IPS DF 6.9 (cell line): ENCODE measurements at regions not wholly inside any gene's neighbourhood (a gene's known extent, or its start where the extent isn't known, plus 50 kb on each side); places are given as distances from the start of the nearest gene placed in this dataset.

ENCODE experiments used
- DNase-seq: peaks from one replicate; pipeline ENCODE4 v3.0.0-alpha.2; 2013; ENCODE audit warnings: low read depth, low spot score
- H3K27ac ChIP-seq: one replicate; pipeline ENCODE4 v1.5.1; 2013; ENCODE audit warnings: low read length, control low read depth
- H3K27me3 ChIP-seq: 2 replicates; pipeline ENCODE4 v1.6.1; 2013; ENCODE audit warnings: mild to moderate bottlenecking, low read length; ENCODE audit not compliant: control insufficient read depth, insufficient read depth
- H3K36me3 ChIP-seq: 2 replicates; pipeline ENCODE4 v1.6.1; 2013; ENCODE audit warnings: low read length; ENCODE audit not compliant: control insufficient read depth, insufficient read depth
- H3K4me1 ChIP-seq: 2 replicates; pipeline ENCODE4 v1.6.1; 2013; ENCODE audit warnings: low read length; ENCODE audit not compliant: control insufficient read depth, insufficient read depth
- H3K4me3 ChIP-seq: 2 replicates; pipeline ENCODE4 v1.5.1; 2013; ENCODE audit warnings: mild to moderate bottlenecking, low read length
- H3K9me3 ChIP-seq: 2 replicates; pipeline ENCODE4 v1.6.1; 2013; ENCODE audit warnings: low read length, inconsistent platforms; ENCODE audit not compliant: control insufficient read depth, insufficient read depth
- WGBS: extraction: QIAGEN DNeasy Blood & Tissue Kit; methylation state at CpG from one replicate; pipeline ENCODE4 v1.1.7; 2013; ENCODE audit warnings: mixed read lengths, missing lambda C conversion rate; ENCODE audit not compliant: insufficient read length, insufficient coverage; 5-methylcytosine and 5-hydroxymethylcytosine counted together

- no peaks in the 10 kb centered on the region for H3K27me3 ChIP-seq
- no peaks in the 10 kb centered on the region for H3K9me3 ChIP-seq
- WGBS, result no CpG with 5 or more reads among the region's 3 CpGs
- no peaks in the 10 kb centered on the region for H3K36me3 ChIP-seq
- H3K4me1 ChIP-seq, result peaks cover 6% of the 10 kb centered on the region; the same call in 1 of the 2 replicates
- no peak overlapping the region for H3K27ac ChIP-seq
- no peak overlapping the region for H3K4me3 ChIP-seq
- no peak for DNase-seq
Measured at GRCh38 chr11:129314371-129314770, 61.3 kb upstream of the BARX2 start.

- H3K27ac ChIP-seq, result no peak overlapping the region
- H3K9me3 ChIP-seq, result no peaks in the 10 kb centered on the region
- DNase-seq, result no peak
- no peaks in the 10 kb centered on the region for H3K27me3 ChIP-seq
- whole genome bisulfite sequencing, result no CpG with 5 or more reads among the region's 6 CpGs
- no peak overlapping the region for H3K4me3 ChIP-seq
- no peaks in the 10 kb centered on the region for H3K36me3 ChIP-seq
- peaks cover 6% of the 10 kb centered on the region; the same call in 1 of the 2 replicates for H3K4me1 ChIP-seq
Measured at GRCh38 chr11:129313541-129314297, 61.9 kb upstream of the BARX2 start.

GRCh38 chr11:129312730-129313503, 62.7 kb upstream of the BARX2 start:
- H3K4me1 ChIP-seq, result peaks cover 6% of the 10 kb centered on the region; the same call in 1 of the 2 replicates
- H3K27ac ChIP-seq, result no peak overlapping the region
- H3K27me3 ChIP-seq, result no peaks in the 10 kb centered on the region
- H3K36me3 ChIP-seq, result no peaks in the 10 kb centered on the region
- H3K9me3 ChIP-seq, result no peaks in the 10 kb centered on the region
- H3K4me3 ChIP-seq, result no peak overlapping the region
- WGBS, result no CpG with 5 or more reads among the region's 25 CpGs
- DNase-seq, result no peak

GRCh38 chr11:129308241-129308865, 67.3 kb upstream of the BARX2 start:
- no peaks in the 10 kb centered on the region for H3K9me3 ChIP-seq
- H3K36me3 ChIP-seq, result no peaks in the 10 kb centered on the region
- no peak overlapping the region for H3K4me3 ChIP-seq
- no peaks in the 10 kb centered on the region for H3K27me3 ChIP-seq
- no peaks in the 10 kb centered on the region for H3K4me1 ChIP-seq
- no peak overlapping the region for H3K27ac ChIP-seq
- DNase-seq, result no peak
- no CpG with 5 or more reads among the region's 8 CpGs for WGBS

GRCh38 chr11:129307162-129307561, 68.5 kb upstream of the BARX2 start:
- no peaks in the 10 kb centered on the region for H3K27me3 ChIP-seq
- no CpG with 5 or more reads among the region's 3 CpGs for WGBS
- no peak overlapping the region for H3K27ac ChIP-seq
- no peak overlapping the region for H3K4me3 ChIP-seq
- no peaks in the 10 kb centered on the region for H3K36me3 ChIP-seq
- no peak for DNase-seq
- H3K9me3 ChIP-seq, result no peaks in the 10 kb centered on the region
- H3K4me1 ChIP-seq, result no peaks in the 10 kb centered on the region

GRCh38 chr11:129302386-129303101, 73.1 kb upstream of the BARX2 start:
- no peaks in the 10 kb centered on the region for H3K36me3 ChIP-seq
- no peak for DNase-seq
- H3K27me3 ChIP-seq, result no peaks in the 10 kb centered on the region
- H3K27ac ChIP-seq, result no peak overlapping the region
- H3K4me1 ChIP-seq, result no peaks in the 10 kb centered on the region
- no peaks in the 10 kb centered on the region for H3K9me3 ChIP-seq
- WGBS, result no CpG with 5 or more reads among the region's 6 CpGs
- H3K4me3 ChIP-seq, result no peak overlapping the region

GRCh38 chr11:129300099-129300498, 75.5 kb upstream of the BARX2 start:
- no peak for DNase-seq
- no peaks in the 10 kb centered on the region for H3K27me3 ChIP-seq
- WGBS, result no CpG with 5 or more reads among the region's 3 CpGs
- no peak overlapping the region for H3K27ac ChIP-seq
- H3K9me3 ChIP-seq, result no peaks in the 10 kb centered on the region
- no peak overlapping the region for H3K4me3 ChIP-seq
- H3K36me3 ChIP-seq, result no peaks in the 10 kb centered on the region
- no peaks in the 10 kb centered on the region; the same call in 1 of the 2 replicates for H3K4me1 ChIP-seq

- H3K36me3 ChIP-seq, result no peaks in the 10 kb centered on the region
- WGBS, result no CpG with 5 or more reads among the region's 2 CpGs
- no peaks in the 10 kb centered on the region for H3K27me3 ChIP-seq
- no peaks in the 10 kb centered on the region for H3K9me3 ChIP-seq
- no peak for DNase-seq
- no peak overlapping the region for H3K4me3 ChIP-seq
- no peak overlapping the region for H3K27ac ChIP-seq
- no peaks in the 10 kb centered on the region; the same call in 1 of the 2 replicates for H3K4me1 ChIP-seq
Measured at GRCh38 chr11:129298988-129299387, 76.7 kb upstream of the BARX2 start.

GRCh38 chr11:129295746-129296145, 79.9 kb upstream of the BARX2 start:
- Histone ChIP-seq H3K27ac (no peak overlapping the region), H3K36me3 (no peaks in the 10 kb centered on the region), H3K4me3 (no peak overlapping the region), H3K9me3 (no peaks in the 10 kb centered on the region), H3K4me1 (peaks cover 1% of the 10 kb centered on the region; the same call in 1 of the 2 replicates), H3K27me3 (no peaks in the 10 kb centered on the region)
- DNase-seq, result no peak
- WGBS, result no CpG with 5 or more reads among the region's 5 CpGs

- no CpG with 5 or more reads among the region's 2 CpGs for WGBS
- Histone ChIP-seq H3K27ac (no peak overlapping the region), H3K36me3 (no peaks in the 10 kb centered on the region), H3K27me3 (no peaks in the 10 kb centered on the region), H3K4me1 (peaks cover 1% of the 10 kb centered on the region; the same call in 1 of the 2 replicates), H3K9me3 (no peaks in the 10 kb centered on the region), H3K4me3 (no peak overlapping the region)
- DNase-seq, result no peak
Measured at GRCh38 chr11:129292771-129293170, 82.9 kb upstream of the BARX2 start.
